ENCODE measurements at regions not wholly inside any gene's neighbourhood (a gene's known extent, or its start where the extent isn't known, plus 50 kb on each side); places are given as distances from the start of the nearest gene placed in this dataset.

DNA sequence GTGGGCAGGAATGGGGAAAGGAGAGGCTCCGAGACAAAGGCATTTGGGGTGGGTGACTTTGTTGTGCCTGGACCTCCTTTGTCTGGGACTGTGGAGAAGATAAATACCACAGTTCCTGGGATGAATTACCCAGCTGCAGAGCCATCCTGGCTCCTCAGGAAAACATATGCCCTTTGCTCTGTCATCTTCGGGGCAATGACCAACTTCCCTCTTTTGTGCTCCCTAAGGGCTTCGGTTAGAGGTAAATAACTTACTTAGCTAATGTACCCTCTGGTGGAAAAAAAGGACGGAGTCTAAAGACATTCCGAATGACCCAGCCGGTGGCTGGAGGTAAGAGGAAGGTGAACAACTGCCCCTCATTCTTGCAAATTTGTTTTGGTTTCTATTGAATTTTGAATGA, 345.7 kb downstream of the GATA3 start:
- no peak for TF ChIP-seq EZH2 (IDR thresholded peaks at IDR 0.05)
- TF ChIP-seq, protein P1, sequence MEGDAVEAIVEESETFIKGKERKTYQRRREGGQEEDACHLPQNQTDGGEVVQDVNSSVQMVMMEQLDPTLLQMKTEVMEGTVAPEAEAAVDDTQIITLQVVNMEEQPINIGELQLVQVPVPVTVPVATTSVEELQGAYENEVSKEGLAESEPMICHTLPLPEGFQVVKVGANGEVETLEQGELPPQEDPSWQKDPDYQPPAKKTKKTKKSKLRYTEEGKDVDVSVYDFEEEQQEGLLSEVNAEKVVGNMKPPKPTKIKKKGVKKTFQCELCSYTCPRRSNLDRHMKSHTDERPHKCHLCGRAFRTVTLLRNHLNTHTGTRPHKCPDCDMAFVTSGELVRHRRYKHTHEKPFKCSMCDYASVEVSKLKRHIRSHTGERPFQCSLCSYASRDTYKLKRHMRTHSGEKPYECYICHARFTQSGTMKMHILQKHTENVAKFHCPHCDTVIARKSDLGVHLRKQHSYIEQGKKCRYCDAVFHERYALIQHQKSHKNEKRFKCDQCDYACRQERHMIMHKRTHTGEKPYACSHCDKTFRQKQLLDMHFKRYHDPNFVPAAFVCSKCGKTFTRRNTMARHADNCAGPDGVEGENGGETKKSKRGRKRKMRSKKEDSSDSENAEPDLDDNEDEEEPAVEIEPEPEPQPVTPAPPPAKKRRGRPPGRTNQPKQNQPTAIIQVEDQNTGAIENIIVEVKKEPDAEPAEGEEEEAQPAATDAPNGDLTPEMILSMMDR (IDR thresholded peaks at IDR 0.05 in 2 of 3, conservative IDR thresholded peaks at IDR 0.05 in 1 of 3; ENCODE audit: borderline replicate concordance in 1 of 3, insufficient read depth in 1 of 3, low read depth in 2 of 3, low read length in 2 of 3) = no peak
- no peak for TF ChIP-seq SIN3A (IDR thresholded peaks at IDR 0.05; ENCODE audit: low read depth)

Data from HCT116 (cell line).